Superior temporal gyrus (tissue), 1 donor: ENCODE measurements at regions not wholly inside any gene's neighbourhood (a gene's known extent, or its start where the extent isn't known, plus 50 kb on each side); places are given as distances from the start of the nearest gene placed in this dataset.

Experiments used
- DNase-seq: peaks from one replicate; pipeline ENCODE4 v3.0.0-alpha.2; 2016; ENCODE audit errors: extremely low spot score

GRCh38 chr6:112717401-112717800, 370.3 kb downstream of the RFPL4B start:
- DNase-seq, result no peak

GRCh38 chr6:112717856-112718255, 370.7 kb downstream of the RFPL4B start:
- DNase-seq, result no peak

GRCh38 chr6:112725541-112726085, 378.5 kb downstream of the RFPL4B start:
- no peak for DNase-seq

GRCh38 chr6:112735129-112735528, 388.0 kb downstream of the RFPL4B start:
- DNase-seq, result no peak

GRCh38 chr6:112739766-112740165, 392.6 kb downstream of the RFPL4B start:
- DNase-seq, result no peak

- DNase-seq, result no peak
Observed at GRCh38 chr6:112743323-112743722, 396.2 kb downstream of the RFPL4B start.

- DNase-seq, result no peak
Observed at GRCh38 chr6:112744827-112745226, 397.7 kb downstream of the RFPL4B start.

GRCh38 chr6:112745765-112746164, 398.6 kb downstream of the RFPL4B start:
- no peak for DNase-seq

- no peak for DNase-seq
Observed at GRCh38 chr6:112749673-112750072, 402.5 kb downstream of the RFPL4B start.

- no peak for DNase-seq
Observed at GRCh38 chr6:112752305-112752704, 405.2 kb downstream of the RFPL4B start.

- no peak for DNase-seq
Observed at GRCh38 chr6:112752791-112753190, 405.7 kb downstream of the RFPL4B start.

GRCh38 chr6:112760831-112761230, 413.7 kb downstream of the RFPL4B start:
- DNase-seq, result no peak

- DNase-seq, result no peak
Observed at GRCh38 chr6:112761740-112762139, 414.6 kb downstream of the RFPL4B start.

GRCh38 chr6:112764377-112764776, 417.2 kb downstream of the RFPL4B start:
- DNase-seq, result no peak

- no peak for DNase-seq
Observed at GRCh38 chr6:112770308-112770707, 423.2 kb downstream of the RFPL4B start.

- no peak for DNase-seq
Observed at GRCh38 chr6:112773187-112773586, 426.1 kb downstream of the RFPL4B start.

GRCh38 chr6:112774319-112774718, 427.2 kb downstream of the RFPL4B start:
- DNase-seq, result no peak

GRCh38 chr6:112780498-112781096, 433.5 kb downstream of the RFPL4B start:
- DNase-seq, result peak; percentile 95

GRCh38 chr6:112781241-112781640, 434.1 kb downstream of the RFPL4B start:
- DNase-seq, result no peak

GRCh38 chr6:112785408-112785807, 438.3 kb downstream of the RFPL4B start:
- DNase-seq, result no peak

- DNase-seq, result no peak
Observed at GRCh38 chr6:112786801-112787200, 439.7 kb downstream of the RFPL4B start.

- DNase-seq, result no peak
Observed at GRCh38 chr6:112787371-112787770, 440.2 kb downstream of the RFPL4B start.

- no peak for DNase-seq
Observed at GRCh38 chr6:112795316-112795715, 448.2 kb downstream of the RFPL4B start.

GRCh38 chr6:112796712-112797111, 449.6 kb downstream of the RFPL4B start:
- no peak for DNase-seq
